Subcutaneous abdominal adipose tissue (tissue), 5 donors: ENCODE measurements at regions not wholly inside any gene's neighbourhood (a gene's known extent, or its start where the extent isn't known, plus 50 kb on each side); places are given as distances from the start of the nearest gene placed in this dataset.

Experiments used
- H3K27ac ChIP-seq: one replicate; pipeline ENCODE4 v1.7.0; 2013; ENCODE audit warnings: low read depth, mild to moderate bottlenecking, inconsistent platforms, low read length, moderate library complexity
- H3K27me3 ChIP-seq, 5 donors: one replicate each; pipeline ENCODE4 v1.7.0; 2013; ENCODE audit warnings: low read length in 5 of 5, inconsistent platforms in 1 of 5; ENCODE audit not compliant: control insufficient read depth in 5 of 5, insufficient read depth in 4 of 5
- H3K36me3 ChIP-seq, 5 donors: one replicate each; pipeline ENCODE4 v1.7.0; 2013; ENCODE audit warnings: low read length in 5 of 5; ENCODE audit not compliant: control insufficient read depth in 5 of 5, insufficient read depth in 5 of 5
- H3K4me1 ChIP-seq, 5 donors: one replicate each; pipeline ENCODE4 v1.7.0; 2013; ENCODE audit warnings: low read length in 5 of 5, mild to moderate bottlenecking in 3 of 5, moderate library complexity in 1 of 5; ENCODE audit not compliant: control insufficient read depth in 5 of 5, insufficient read depth in 5 of 5
- H3K4me3 ChIP-seq, 5 donors: one replicate each; pipeline ENCODE4 v1.7.0; 2013; ENCODE audit warnings: low read length in 5 of 5, low read depth in 1 of 5
- H3K9ac ChIP-seq, 5 donors: one replicate each; pipeline ENCODE4 v1.7.0; 2013; ENCODE audit warnings: low read length in 5 of 5, mild to moderate bottlenecking in 4 of 5, moderate library complexity in 3 of 5
- H3K9me3 ChIP-seq, 5 donors: one replicate each; pipeline ENCODE4 v1.7.0; 2013; ENCODE audit warnings: low read length in 5 of 5; ENCODE audit not compliant: control insufficient read depth in 5 of 5
- donor health status: healthy.
- donor health status: healthy.
- donor health status: healthy.
- donor health status: healthy.
- donor health status: healthy.

- Histone ChIP-seq H3K4me3 (no peak overlapping the region), H3K4me1 (no peaks in the 10 kb centered on the region), H3K36me3 (no peaks in the 10 kb centered on the region), H3K27me3 (no peaks in the 10 kb centered on the region), H3K27ac (no peak overlapping the region), H3K9me3 (no peaks in the 10 kb centered on the region), H3K9ac (no peak overlapping the region)
Measured at GRCh38 chr11:11038352-11038751, 180.5 kb upstream of the ZBED5 start.

GRCh38 chr11:11036848-11037732 is 179.2 kb upstream of the ZBED5 start:
- Histone ChIP-seq H3K27me3 (no peaks in the 10 kb centered on the region), H3K9me3 (no peaks in the 10 kb centered on the region), H3K36me3 (no peaks in the 10 kb centered on the region), H3K4me3 (no peak overlapping the region), H3K4me1 (no peaks in the 10 kb centered on the region), H3K27ac (no peak overlapping the region), H3K9ac (no peak overlapping the region)

- no peaks in the 10 kb centered on the region for H3K9me3 ChIP-seq
- no peaks in the 10 kb centered on the region for H3K36me3 ChIP-seq
- H3K4me1 ChIP-seq = no peaks in the 10 kb centered on the region
- H3K4me3 ChIP-seq = no peak overlapping the region
- no peak overlapping the region for H3K27ac ChIP-seq
- H3K9ac ChIP-seq = no peak overlapping the region
- H3K27me3 ChIP-seq = no peaks in the 10 kb centered on the region
Measured at GRCh38 chr11:11036185-11036847, 178.5 kb upstream of the ZBED5 start.

GRCh38 chr11:11035331-11035730 is 177.5 kb upstream of the ZBED5 start:
- no peaks in the 10 kb centered on the region for H3K27me3 ChIP-seq
- H3K4me1 ChIP-seq = no peaks in the 10 kb centered on the region
- H3K36me3 ChIP-seq = no peaks in the 10 kb centered on the region
- no peak overlapping the region for H3K27ac ChIP-seq
- H3K9ac ChIP-seq = no peak overlapping the region
- H3K4me3 ChIP-seq = no peak overlapping the region
- no peaks in the 10 kb centered on the region for H3K9me3 ChIP-seq

- Histone ChIP-seq H3K4me3 (no peak overlapping the region), H3K9me3 (no peaks in the 10 kb centered on the region), H3K27ac (no peak overlapping the region), H3K4me1 (no peaks in the 10 kb centered on the region), H3K9ac (no peak overlapping the region), H3K27me3 (no peaks in the 10 kb centered on the region), H3K36me3 (no peaks in the 10 kb centered on the region)
Measured at GRCh38 chr11:11034476-11034875, 176.6 kb upstream of the ZBED5 start.

- Histone ChIP-seq H3K27me3 (no peaks in the 10 kb centered on the region), H3K4me3 (no peak overlapping the region), H3K9ac (no peak overlapping the region), H3K36me3 (no peaks in the 10 kb centered on the region), H3K9me3 (no peaks in the 10 kb centered on the region), H3K4me1 (no peaks in the 10 kb centered on the region), H3K27ac (no peak overlapping the region)
Measured at GRCh38 chr11:11032066-11032465, 174.2 kb upstream of the ZBED5 start.

GRCh38 chr11:11029027-11029426 is 171.2 kb upstream of the ZBED5 start:
- H3K36me3 ChIP-seq = no peaks in the 10 kb centered on the region

GRCh38 chr11:11028017-11028692 is 170.3 kb upstream of the ZBED5 start:
- Histone ChIP-seq H3K4me3 (no peak overlapping the region), H3K9me3 (no peaks in the 10 kb centered on the region), H3K36me3 (no peaks in the 10 kb centered on the region), H3K9ac (no peak overlapping the region), H3K27me3 (no peaks in the 10 kb centered on the region), H3K27ac (no peak overlapping the region), H3K4me1 (no peaks in the 10 kb centered on the region)

More at GRCh38 chr11:11029027-11029426, 171.2 kb upstream of the ZBED5 start:
- no peak overlapping the region for H3K9ac ChIP-seq
- no peak overlapping the region for H3K27ac ChIP-seq
- no peaks in the 10 kb centered on the region for H3K9me3 ChIP-seq
- no peak overlapping the region for H3K4me3 ChIP-seq
- no peaks in the 10 kb centered on the region for H3K4me1 ChIP-seq
- H3K27me3 ChIP-seq = no peaks in the 10 kb centered on the region

GRCh38 chr11:11027288-11027687 is 169.4 kb upstream of the ZBED5 start:
- no peaks in the 10 kb centered on the region for H3K4me1 ChIP-seq
- H3K9ac ChIP-seq = no peak overlapping the region
- no peak overlapping the region for H3K27ac ChIP-seq
- no peaks in the 10 kb centered on the region for H3K9me3 ChIP-seq
- no peaks in the 10 kb centered on the region for H3K36me3 ChIP-seq
- H3K4me3 ChIP-seq = no peak overlapping the region
- H3K27me3 ChIP-seq = no peaks in the 10 kb centered on the region

GRCh38 chr11:11025087-11025486 is 167.2 kb upstream of the ZBED5 start:
- H3K9ac ChIP-seq = no peak overlapping the region
- H3K27me3 ChIP-seq = no peaks in the 10 kb centered on the region
- no peak overlapping the region for H3K27ac ChIP-seq

More at GRCh38 chr11:11025087-11025486, 167.2 kb upstream of the ZBED5 start:
- Histone ChIP-seq H3K36me3 (no peaks in the 10 kb centered on the region), H3K4me1 (no peaks in the 10 kb centered on the region), H3K4me3 (no peak overlapping the region), H3K9me3 (no peaks in the 10 kb centered on the region)
